GM18867 (cell line): ENCODE measurements at regions not wholly inside any gene's neighbourhood (a gene's known extent, or its start where the extent isn't known, plus 50 kb on each side); places are given as distances from the start of the nearest gene placed in this dataset.

Experiments
- ATAC-seq: cut with Tn5 transposase; IDR thresholded peaks from one replicate; pipeline ENCODE4 v1.9.1; 2021; ENCODE audit warnings: mild to moderate bottlenecking, moderate library complexity; ENCODE audit not compliant: unreplicated experiment

DNA sequence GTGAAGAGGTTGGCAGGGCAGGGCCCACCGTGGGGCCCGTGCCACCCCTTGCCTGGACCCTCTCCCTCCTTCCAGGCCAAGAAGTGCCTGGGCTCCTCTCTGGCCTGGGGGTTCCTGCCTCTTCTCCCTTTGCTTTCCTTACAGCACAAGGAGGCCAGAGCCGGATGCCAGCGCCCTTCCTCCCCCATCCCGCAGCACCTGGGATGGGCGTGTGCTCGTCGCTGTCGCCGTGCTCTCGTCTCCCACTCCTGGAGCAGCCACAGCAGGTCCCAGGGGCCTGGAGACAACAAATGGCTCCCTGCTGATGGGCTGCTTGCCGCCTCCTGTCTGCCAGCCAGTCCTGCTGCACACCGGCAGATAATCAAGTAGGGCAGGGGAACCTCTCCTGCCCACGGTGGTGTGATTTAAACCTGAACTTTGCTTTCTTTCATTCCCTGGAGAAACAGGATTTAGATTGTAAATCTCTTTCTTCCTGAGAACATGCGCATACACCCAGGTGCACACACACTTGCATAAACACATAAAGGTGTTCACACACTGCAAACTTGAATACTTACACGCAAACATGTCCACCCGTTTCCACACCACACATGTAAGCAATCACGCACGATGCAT is 50.8 kb upstream of the POU3F1 start:
- ATAC-seq: no peak
